NCI-H146 (cell line): ENCODE measurements at regions not wholly inside any gene's neighbourhood (a gene's known extent, or its start where the extent isn't known, plus 50 kb on each side); places are given as distances from the start of the nearest gene placed in this dataset.
"Not testable (repeated sequence)": the region's sequence is repeated elsewhere in the genome, so short reads cannot be mapped to it uniquely, and the experiment has no call there.

Experiments
- DNase-seq: peaks from one replicate; lab custom pipeline; 2025; lab: John Stamatoyannopoulos, UW

- DNase-seq = no peak
Observed at GRCh38 chr10:62496925-62497324, 122.8 kb downstream of the ZNF365 start.

DNA sequence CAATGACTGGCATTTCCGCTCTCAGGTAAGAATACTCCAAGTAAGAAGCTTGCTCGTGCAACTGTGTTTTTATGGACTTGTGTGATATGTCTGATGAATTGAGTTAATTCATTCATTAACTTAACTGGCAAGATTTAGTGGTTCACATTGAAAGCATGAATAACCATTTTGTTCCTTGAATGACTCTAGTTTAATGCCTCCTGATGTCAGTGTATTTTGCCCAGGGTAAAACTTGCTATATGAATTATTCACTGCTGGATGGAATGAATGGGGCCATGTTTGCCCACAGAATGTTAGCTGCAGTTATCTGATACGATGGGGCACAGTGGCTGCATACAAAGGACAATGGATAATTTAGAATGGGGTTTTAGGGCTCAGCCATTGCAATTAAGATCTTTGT, 124.1 kb downstream of the ZNF365 start:
- no peak for DNase-seq

GRCh38 chr10:62500116-62500515, 125.9 kb downstream of the ZNF365 start:
- DNase-seq = not testable (repeated sequence)

DNA sequence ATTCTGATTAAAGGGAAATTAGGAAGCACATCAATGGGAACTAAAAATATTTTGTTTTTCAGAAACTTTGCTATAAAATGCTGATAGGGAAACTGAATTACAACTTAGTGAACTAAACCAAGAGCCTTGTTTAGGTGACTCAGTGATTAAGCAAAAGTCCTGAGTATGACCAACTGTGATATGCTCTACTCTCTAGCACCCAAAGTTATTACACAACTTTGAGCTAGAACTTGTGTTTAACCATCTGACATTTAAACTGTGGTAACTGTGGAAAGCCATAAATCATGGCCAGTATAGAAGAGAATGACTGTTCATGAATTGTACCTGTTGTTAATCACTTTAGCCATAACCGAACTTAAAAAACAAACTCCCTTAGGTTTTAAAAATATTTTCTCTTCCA, 127.4 kb downstream of the ZNF365 start:
- no peak for DNase-seq

GRCh38 chr10:62502995-62503613, 128.9 kb downstream of the ZNF365 start:
- no peak for DNase-seq

DNA sequence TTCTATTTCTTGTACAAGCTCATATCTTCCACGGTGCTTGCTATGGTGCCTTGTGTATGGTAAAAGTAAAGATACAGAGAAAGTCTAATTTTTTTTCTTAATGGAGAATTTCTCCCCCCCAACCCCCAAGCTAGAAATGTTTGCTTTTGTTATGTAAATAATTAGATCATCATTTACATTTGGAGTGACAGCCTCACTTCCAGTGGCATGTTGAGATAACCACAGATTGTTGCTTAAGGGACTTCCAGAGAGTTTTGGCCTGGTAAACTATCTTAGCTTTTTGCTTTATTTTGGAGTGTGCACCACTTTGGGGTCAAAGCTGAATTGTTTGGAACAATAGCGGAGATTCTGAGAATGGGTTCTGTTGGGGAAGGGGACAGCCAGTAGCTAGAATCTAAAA, 129.7 kb downstream of the ZNF365 start:
- DNase-seq = no peak

- DNase-seq = no peak
Observed at GRCh38 chr10:62506371-62506770, 132.2 kb downstream of the ZNF365 start.

DNA sequence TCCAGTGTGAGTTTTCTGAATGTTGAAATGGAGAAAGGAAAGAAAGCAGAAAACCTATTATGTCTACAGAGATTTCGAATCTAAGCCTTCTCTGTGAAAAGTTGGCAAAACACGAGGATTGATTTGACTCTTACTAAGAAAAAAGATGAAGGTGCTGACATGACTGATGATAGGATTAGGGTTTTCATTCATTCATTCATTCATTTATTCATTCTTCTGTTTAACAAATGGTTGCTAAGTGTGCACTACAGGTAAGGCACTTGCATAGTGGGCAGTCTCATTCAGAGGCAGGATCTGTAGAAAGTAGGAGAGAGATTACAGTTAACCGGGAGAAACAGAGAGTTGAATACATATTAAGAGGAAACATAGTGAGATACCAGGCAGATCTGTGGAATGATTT, 137.1 kb downstream of the ZNF365 start:
- no peak for DNase-seq

DNA sequence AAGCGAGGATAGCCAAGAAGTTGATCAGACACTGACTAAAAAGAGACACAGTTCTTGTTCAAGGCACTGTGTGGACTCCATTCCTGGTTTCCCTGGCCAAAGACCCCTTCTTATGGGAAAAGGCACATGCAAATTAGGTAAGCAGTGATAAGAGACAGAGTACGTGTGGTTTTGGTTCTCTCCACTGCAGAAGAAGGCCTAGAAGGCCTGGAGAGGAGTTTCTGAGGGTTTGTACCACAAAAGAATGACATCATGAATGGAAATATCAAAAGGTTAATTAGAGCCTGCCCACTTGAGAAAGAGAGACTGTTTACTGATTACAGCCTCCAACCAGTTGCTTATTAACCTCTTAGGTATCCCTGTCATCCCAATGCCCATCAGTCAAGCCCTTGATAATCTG, 137.5 kb downstream of the ZNF365 start:
- DNase-seq = no peak

GRCh38 chr10:62512732-62513475, 138.7 kb downstream of the ZNF365 start:
- no peak for DNase-seq

DNA sequence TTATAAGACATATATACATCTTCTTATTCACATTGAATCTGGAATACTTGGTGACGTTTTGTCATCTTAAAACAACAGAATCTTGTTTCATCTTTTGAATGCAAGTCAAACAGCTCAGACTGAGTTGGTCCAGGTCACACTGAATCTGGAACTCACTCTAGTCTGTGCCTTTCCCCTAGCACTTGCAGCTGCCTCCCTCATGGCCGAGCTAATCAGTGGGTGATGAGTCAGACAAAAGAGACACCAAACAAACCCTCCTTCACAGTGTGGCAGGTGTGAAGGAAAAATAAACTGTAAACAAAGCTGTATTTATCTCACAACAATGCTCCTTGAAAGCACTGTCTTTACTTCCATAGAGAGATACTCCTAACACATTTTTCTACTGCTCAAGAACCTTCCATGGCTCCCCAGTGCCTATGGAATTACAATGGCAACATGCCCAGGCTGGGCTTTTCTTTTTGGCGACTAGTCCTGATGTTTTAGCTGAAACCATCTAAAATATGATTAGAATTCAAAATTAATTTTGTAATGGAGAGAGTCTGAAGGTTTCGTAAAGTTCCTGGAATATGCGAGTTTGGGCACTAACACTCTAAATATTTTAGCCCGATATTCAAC, 140.0 kb downstream of the ZNF365 start:
- DNase-seq = no peak

DNA sequence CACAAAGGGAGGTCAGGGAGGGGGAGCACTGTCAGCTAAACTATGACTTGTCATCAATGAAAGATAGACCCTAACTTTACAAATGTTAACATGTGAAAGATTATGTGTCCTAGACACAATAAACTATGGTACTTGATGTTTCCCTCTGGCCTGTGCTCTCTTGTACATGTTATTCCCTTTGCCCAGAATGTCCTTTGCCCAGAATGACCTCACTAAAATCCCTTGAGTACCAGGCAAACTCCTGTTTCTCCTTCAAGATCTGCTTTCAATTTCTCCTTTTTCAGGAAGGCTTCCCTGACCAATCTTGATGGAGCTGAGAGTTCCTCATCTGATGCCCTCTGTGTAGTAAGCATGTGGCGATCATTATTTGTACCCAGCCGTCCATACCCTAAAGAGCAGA, 143.1 kb downstream of the ZNF365 start:
- DNase-seq = no peak

GRCh38 chr10:62527019-62527827, 153.1 kb downstream of the ZNF365 start:
- no peak for DNase-seq

DNA sequence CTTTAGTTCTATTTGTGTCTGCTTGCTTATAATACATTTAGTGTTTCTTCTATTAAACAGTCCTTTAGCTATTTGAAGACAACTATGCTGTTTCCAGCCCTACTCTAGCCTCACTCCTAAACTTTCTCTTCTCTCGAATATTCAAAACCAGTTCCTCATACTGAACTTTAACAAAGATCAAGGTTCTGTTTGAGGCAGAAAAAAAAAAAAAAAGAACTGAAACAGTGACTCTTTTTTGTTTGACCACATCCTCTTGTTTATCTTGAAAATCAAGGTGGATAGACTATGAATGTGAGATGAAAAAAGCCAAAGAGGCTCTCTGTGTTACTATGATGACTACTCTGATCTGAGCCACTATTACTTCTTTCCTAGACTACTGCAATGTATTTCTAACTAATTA, 154.3 kb downstream of the ZNF365 start:
- no peak for DNase-seq

- no peak for DNase-seq
Observed at GRCh38 chr10:62529396-62529795, 155.2 kb downstream of the ZNF365 start.

- DNase-seq = no peak
Observed at GRCh38 chr10:62534031-62534430, 159.9 kb downstream of the ZNF365 start.

DNA sequence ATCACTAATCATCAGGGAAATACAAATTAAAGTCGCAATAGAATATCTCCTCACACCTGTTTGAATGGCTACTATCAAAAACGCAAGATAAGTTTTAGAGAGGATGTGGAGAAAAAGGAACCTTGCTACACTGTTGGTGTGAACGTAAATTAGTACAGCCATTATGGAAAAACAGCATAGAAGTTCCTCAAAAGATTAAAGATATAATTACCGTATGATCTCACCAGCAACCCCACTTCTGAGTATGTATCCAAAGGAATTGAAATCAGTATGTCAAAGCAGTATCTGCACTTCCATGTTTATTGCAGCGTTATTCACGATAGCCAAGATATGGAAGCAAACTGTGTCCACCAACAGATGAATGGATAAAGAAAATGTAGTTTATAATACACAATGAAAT, 164.4 kb downstream of the ZNF365 start:
- no peak for DNase-seq

GRCh38 chr10:62540389-62540788, 166.2 kb downstream of the ZNF365 start:
- no peak for DNase-seq

- DNase-seq = no peak
Observed at GRCh38 chr10:62541811-62542210, 167.6 kb downstream of the ZNF365 start.

- DNase-seq = no peak
Observed at GRCh38 chr10:62543571-62544355, 169.6 kb downstream of the ZNF365 start.

- no peak for DNase-seq
Observed at GRCh38 chr10:62545160-62546066, 171.2 kb downstream of the ZNF365 start.
